H9 (cell line): ENCODE measurements at regions not wholly inside any gene's neighbourhood (a gene's known extent, or its start where the extent isn't known, plus 50 kb on each side); places are given as distances from the start of the nearest gene placed in this dataset.

Experiments used
- DNase-seq: peaks from one replicate; pipeline ENCODE4 v3.0.0-alpha.2; 2017
- H2AFZ ChIP-seq: one replicate; pipeline ENCODE4 v1.6.1; 2013; ENCODE audit warnings: mild to moderate bottlenecking, low read length, control low read depth, moderate library complexity
- H2AK5ac ChIP-seq: 2 replicates; pipeline ENCODE4 v1.6.1; 2013; ENCODE audit warnings: low read length, control low read depth, mixed read lengths; ENCODE audit not compliant: insufficient read length
- H2BK120ac ChIP-seq: one replicate; pipeline ENCODE4 v1.6.1; 2013; ENCODE audit warnings: low read depth, mild to moderate bottlenecking, low read length, control low read depth, inconsistent platforms; ENCODE audit not compliant: poor library complexity, severe bottlenecking
- H2BK12ac ChIP-seq: 2 replicates; pipeline ENCODE4 v1.6.1; 2013; ENCODE audit warnings: low read length, control low read depth, mixed read lengths, low read depth; ENCODE audit not compliant: insufficient read length
- H2BK15ac ChIP-seq: 2 replicates; pipeline ENCODE4 v1.6.1; 2013; ENCODE audit warnings: low read depth, low read length, control low read depth
- H2BK20ac ChIP-seq: one replicate; pipeline ENCODE4 v1.6.1; 2013; ENCODE audit warnings: low read depth, mild to moderate bottlenecking, low read length, control low read depth, inconsistent platforms; ENCODE audit not compliant: poor library complexity, severe bottlenecking
- H2BK5ac ChIP-seq: 2 replicates; pipeline ENCODE4 v1.6.1; 2013; ENCODE audit warnings: low read length, control low read depth, mixed read lengths; ENCODE audit not compliant: insufficient read length
- H3K14ac ChIP-seq: 2 replicates; pipeline ENCODE4 v1.6.1; 2013; ENCODE audit warnings: low read length, control low read depth; ENCODE audit not compliant: insufficient read depth
- H3K18ac ChIP-seq: 2 replicates; pipeline ENCODE4 v1.6.1; 2013; ENCODE audit warnings: low read depth, mild to moderate bottlenecking, mixed read lengths, low read length, control low read depth; ENCODE audit not compliant: insufficient read length
- H3K23ac ChIP-seq: 2 replicates; pipeline ENCODE4 v1.6.1; 2013; ENCODE audit warnings: low read length, control low read depth, mixed read lengths, low read depth; ENCODE audit not compliant: insufficient read length
- H3K23me2 ChIP-seq: 2 replicates; pipeline ENCODE4 v1.6.1; 2013; ENCODE audit warnings: low read depth, mild to moderate bottlenecking, mixed read lengths, low read length, control low read depth; ENCODE audit not compliant: insufficient read length, poor library complexity, severe bottlenecking
- H3K27ac ChIP-seq: 2 replicates; pipeline ENCODE4 v1.5.1; 2013; ENCODE audit warnings: low read length, control low read depth, mixed read lengths, low read depth; ENCODE audit not compliant: insufficient read length
- H3K27me3 ChIP-seq: 2 replicates; pipeline ENCODE4 v1.6.1; 2013; ENCODE audit warnings: low read length, control low read depth, inconsistent platforms; ENCODE audit not compliant: insufficient read depth
- H3K4ac ChIP-seq: 2 replicates; pipeline ENCODE4 v1.6.1; 2013; ENCODE audit warnings: low read depth, mild to moderate bottlenecking, control low read depth, inconsistent platforms, low read length, moderate library complexity
- H3K4me1 ChIP-seq: 2 replicates; pipeline ENCODE4 v1.6.1; 2013; ENCODE audit warnings: low read length, control low read depth, inconsistent platforms; ENCODE audit not compliant: insufficient read depth
- H3K4me2 ChIP-seq: 2 replicates; pipeline ENCODE4 v1.6.1; 2013; ENCODE audit warnings: low read length, control low read depth, mixed read lengths; ENCODE audit not compliant: insufficient read length, insufficient read depth
- H3K56ac ChIP-seq: 2 replicates; pipeline ENCODE4 v1.6.1; 2013; ENCODE audit warnings: low read depth, mild to moderate bottlenecking, mixed read lengths, low read length, control low read depth; ENCODE audit not compliant: insufficient read length
- H3K79me1 ChIP-seq: 2 replicates; pipeline ENCODE4 v1.6.1; 2013; ENCODE audit warnings: low read depth, mild to moderate bottlenecking, moderate library complexity, low read length, control low read depth, inconsistent platforms; ENCODE audit not compliant: insufficient read depth, poor library complexity, severe bottlenecking
- H3K79me2 ChIP-seq: 2 replicates; pipeline ENCODE4 v1.6.1; 2013; ENCODE audit warnings: low read length, control low read depth, inconsistent platforms; ENCODE audit not compliant: insufficient read depth
- H3K9ac ChIP-seq: 2 replicates; pipeline ENCODE4 v1.6.1; 2013; ENCODE audit warnings: low read length, control low read depth, mixed read lengths; ENCODE audit not compliant: insufficient read length; ENCODE audit errors: extremely low read depth
- H3K9me3 ChIP-seq: one replicate; pipeline ENCODE4 v1.6.1; 2013; ENCODE audit warnings: low read depth, low read length, inconsistent platforms; ENCODE audit not compliant: control insufficient read depth
- H3T11ph ChIP-seq: one replicate; pipeline ENCODE4 v1.6.1; 2013; ENCODE audit warnings: mild to moderate bottlenecking, low read length, control low read depth, inconsistent platforms
- H4K20me1 ChIP-seq: one replicate; pipeline ENCODE4 v1.6.1; 2013; ENCODE audit not compliant: control insufficient read depth, insufficient read length, insufficient read depth
- H4K5ac ChIP-seq: 2 replicates; pipeline ENCODE4 v1.6.1; 2013; ENCODE audit warnings: low read depth, mild to moderate bottlenecking, mixed read lengths, low read length, control low read depth; ENCODE audit not compliant: insufficient read length
- H4K8ac ChIP-seq: replicated peaks from 2 replicates; pipeline ENCODE4 v1.6.1; 2013; ENCODE audit warnings: low read length, control low read depth, mixed read lengths, low read depth; ENCODE audit not compliant: insufficient read length
- H4K91ac ChIP-seq: 2 replicates; pipeline ENCODE4 v1.6.1; 2013; ENCODE audit warnings: low read depth, mild to moderate bottlenecking, moderate library complexity, mixed read lengths, low read length, control low read depth; ENCODE audit not compliant: insufficient read length
- H3K27ac Mint-ChIP-seq, 3 experiments: 2 replicates in 2 of 3; 3 replicates in 1 of 3; pipeline ENCODE4 v1.8.0; 2020 to 2021; ENCODE audit warnings: mixed read lengths in 3 of 3, mild to moderate bottlenecking in 1 of 3, moderate library complexity in 1 of 3
- H3K27me3 Mint-ChIP-seq: 2 replicates; pipeline ENCODE4 v1.8.0; 2021; ENCODE audit warnings: low read depth, mild to moderate bottlenecking, moderate library complexity, mixed read lengths
- H3K36me3 Mint-ChIP-seq, 3 experiments: 2 replicates in 2 of 3; 3 replicates in 1 of 3; pipeline ENCODE4 v1.8.0; 2020 to 2021; ENCODE audit warnings: low read depth in 3 of 3, mixed read lengths in 3 of 3; ENCODE audit not compliant: insufficient read depth in 1 of 3
- H3K4me1 Mint-ChIP-seq, 2 experiments: 2 replicates each; pipeline ENCODE4 v1.8.0; 2020; ENCODE audit warnings: mixed read lengths in 2 of 2
- H3K4me3 Mint-ChIP-seq, 2 experiments: 2 replicates in 1 of 2; 3 replicates in 1 of 2; pipeline ENCODE4 v1.8.0; 2020 to 2021; ENCODE audit warnings: mild to moderate bottlenecking in 2 of 2, mixed read lengths in 2 of 2, moderate library complexity in 1 of 2
- H3K9me3 Mint-ChIP-seq, 2 experiments: 2 replicates in 1 of 2; 3 replicates in 1 of 2; pipeline ENCODE4 v1.8.0; 2020; ENCODE audit warnings: mild to moderate bottlenecking in 2 of 2, mixed read lengths in 2 of 2, moderate library complexity in 1 of 2
- TF ChIP-seq, protein P1 (sequence below): fragments of 200-600 bp; sonication (generic); conservative IDR thresholded peaks from 3 replicates; pipeline ENCODE4 v1.8.0; 2021; ENCODE audit warnings: antibody characterized with exemption, mild to moderate bottlenecking

DNA sequence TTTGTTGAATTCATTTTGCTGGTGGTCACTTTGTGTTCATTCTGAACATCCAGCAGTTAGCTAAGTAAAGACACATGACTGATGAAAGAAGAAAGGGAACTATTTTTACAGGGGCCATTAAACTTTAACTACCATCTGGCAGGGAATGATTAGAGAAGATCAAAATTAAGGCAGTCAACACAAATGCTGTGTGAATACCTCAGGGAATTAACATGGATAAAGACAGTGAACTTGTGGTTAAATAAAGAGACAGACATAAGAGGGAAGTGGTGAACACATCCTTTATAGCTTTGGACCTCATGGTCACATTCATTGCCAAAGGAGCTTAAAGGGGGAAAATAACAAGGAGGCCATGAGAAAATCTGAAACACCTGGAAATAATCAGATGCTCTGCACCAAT, 52.6 kb upstream of the ATP5MC3 start:
- no peaks in the 10 kb centered on the region for H3K4me1 ChIP-seq
- no peak overlapping the region for H4K8ac ChIP-seq
- no peak overlapping the region for H3K14ac ChIP-seq
- H4K91ac ChIP-seq: no peak overlapping the region
- H3K27me3 Mint-ChIP-seq: no peaks in the 10 kb centered on the region; the same call in 1 of the 2 replicates
- no peak overlapping the region for H3T11ph ChIP-seq
- peaks cover 13 to 18% of the 10 kb centered on the region in 2 experiments for H3K9me3 Mint-ChIP-seq
- H3K27ac ChIP-seq: no peak overlapping the region
- H3K4me2 ChIP-seq: no peak overlapping the region
- H3K23me2 ChIP-seq: no peaks in the 10 kb centered on the region
- H3K23ac ChIP-seq: no peak overlapping the region
- H2AFZ ChIP-seq: no peak overlapping the region
- H3K9me3 ChIP-seq: no peaks in the 10 kb centered on the region
- H3K4me3 Mint-ChIP-seq: no peak overlapping the region
- H3K18ac ChIP-seq: no peak overlapping the region
- no peak overlapping the region for H2BK15ac ChIP-seq
- no peak overlapping the region for H3K27ac Mint-ChIP-seq
- H4K20me1 ChIP-seq: no peaks in the 10 kb centered on the region
- H2BK20ac ChIP-seq: no peak overlapping the region
- no peaks in the 10 kb centered on the region for H3K79me1 ChIP-seq
- H3K4ac ChIP-seq: no peak overlapping the region
- H4K5ac ChIP-seq: no peak overlapping the region
- no peak overlapping the region for H2BK12ac ChIP-seq
- DNase-seq: no peak
- no peak overlapping the region for H2AK5ac ChIP-seq
- H2BK120ac ChIP-seq: no peak overlapping the region
- H3K9ac ChIP-seq: no peak overlapping the region
- no peak overlapping the region for H2BK5ac ChIP-seq
- no peak overlapping the region for H3K56ac ChIP-seq
- TF ChIP-seq, protein P1, sequence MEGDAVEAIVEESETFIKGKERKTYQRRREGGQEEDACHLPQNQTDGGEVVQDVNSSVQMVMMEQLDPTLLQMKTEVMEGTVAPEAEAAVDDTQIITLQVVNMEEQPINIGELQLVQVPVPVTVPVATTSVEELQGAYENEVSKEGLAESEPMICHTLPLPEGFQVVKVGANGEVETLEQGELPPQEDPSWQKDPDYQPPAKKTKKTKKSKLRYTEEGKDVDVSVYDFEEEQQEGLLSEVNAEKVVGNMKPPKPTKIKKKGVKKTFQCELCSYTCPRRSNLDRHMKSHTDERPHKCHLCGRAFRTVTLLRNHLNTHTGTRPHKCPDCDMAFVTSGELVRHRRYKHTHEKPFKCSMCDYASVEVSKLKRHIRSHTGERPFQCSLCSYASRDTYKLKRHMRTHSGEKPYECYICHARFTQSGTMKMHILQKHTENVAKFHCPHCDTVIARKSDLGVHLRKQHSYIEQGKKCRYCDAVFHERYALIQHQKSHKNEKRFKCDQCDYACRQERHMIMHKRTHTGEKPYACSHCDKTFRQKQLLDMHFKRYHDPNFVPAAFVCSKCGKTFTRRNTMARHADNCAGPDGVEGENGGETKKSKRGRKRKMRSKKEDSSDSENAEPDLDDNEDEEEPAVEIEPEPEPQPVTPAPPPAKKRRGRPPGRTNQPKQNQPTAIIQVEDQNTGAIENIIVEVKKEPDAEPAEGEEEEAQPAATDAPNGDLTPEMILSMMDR: no peak
- H3K4me1 Mint-ChIP-seq: no peaks in the 10 kb centered on the region
- no peaks in the 10 kb centered on the region for H3K27me3 ChIP-seq
- peaks cover 3 to 7% (median 7%) of the 10 kb centered on the region in 3 experiments for H3K36me3 Mint-ChIP-seq
- H3K79me2 ChIP-seq: no peaks in the 10 kb centered on the region
